HCT116 (cell line): ENCODE measurements at regions not wholly inside any gene's neighbourhood (a gene's known extent, or its start where the extent isn't known, plus 50 kb on each side); places are given as distances from the start of the nearest gene placed in this dataset.

Experiments used
- ATAC-seq: fragments of 200-7000 bp; cut with Tn5 transposase; 2 replicates; pipeline ENCODE4 v1.9.1; 2020; ENCODE audit warnings: mild to moderate bottlenecking, moderate library complexity
- BruUV-seq: library from RNA; stranded (reverse); fragments of 400-500 nt; replicated peaks from 2 replicates; lab custom pipeline; 2021; lab: Mats Ljungman, UMichigan
- CTCF ChIA-PET: fragments of 300-600 bp; sonication (Branson Sonifier 250); formaldehyde crosslinking; loops from one replicate; lab custom pipeline; 2021; ENCODE audit warnings: antibody characterized with exemption; lab: Charles Lee
- POLR2A ChIA-PET: fragments of 300-600, 350-600 bp; sonication (Branson Sonifier 250); formaldehyde crosslinking; loops from one replicate; lab custom pipeline; 2021; ENCODE audit warnings: antibody characterized with exemption; lab: Charles Lee
- RAD21 ChIA-PET, 2 experiments: fragments of 300-600 bp; sonication (Branson Sonifier 250); formaldehyde crosslinking; loops; one replicate each; lab custom pipeline; 2023; ENCODE audit warnings: low total read pairs in 2 of 2; ENCODE audit not compliant: uncharacterized antibody in 2 of 2, unreplicated experiment in 2 of 2, low non-redundant PET in 1 of 2; lab: Charles Lee
- DNase-seq: peaks from one replicate; pipeline ENCODE4 v3.0.0-alpha.2; 2010; ENCODE audit warnings: low read depth, low spot score
- H2AFZ ChIP-seq: fragments of 200-600 bp; shearing (Covaris generic), sonication (generic); 2 replicates; pipeline ENCODE4 v1.6.1; 2017; ENCODE audit warnings: low read depth, mixed run types, mixed read lengths, antibody characterized with exemption, low read length; ENCODE audit not compliant: poor library complexity, severe bottlenecking
- H3K27ac ChIP-seq: 2 replicates; pipeline ENCODE4 v1.5.1; 2012; ENCODE audit warnings: low read depth, low read length
- H3K27me3 ChIP-seq: fragments of 200-600 bp; sonication (generic); 2 replicates; pipeline ENCODE4 v1.6.1; 2016; ENCODE audit warnings: mixed run types, low read length, mixed read lengths; ENCODE audit not compliant: insufficient read depth
- H3K36me3 ChIP-seq, 2 experiments: fragments of 200-500 bp in 1 of 2; fragments of 200-600 bp in 1 of 2; sonication (Bioruptor generic) in 1 of 2; sonication (generic) in 1 of 2; 2 replicates each; pipeline versions ENCODE4 v1.5.1 to v1.6.1; 2014 to 2016; ENCODE audit warnings: low read length in 2 of 2, inconsistent platforms in 1 of 2, mixed read lengths in 1 of 2, mixed run types in 1 of 2; ENCODE audit not compliant: insufficient read depth in 2 of 2, control insufficient read depth in 1 of 2
- H3K4me1 ChIP-seq, 2 experiments: fragments of 200-600 bp in 1 of 2; sonication (generic) in 1 of 2; 2 replicates each; pipeline versions ENCODE4 v1.5.1 to v1.6.1; 2012 to 2017; ENCODE audit warnings: low read length in 2 of 2, inconsistent platforms in 1 of 2, mild to moderate bottlenecking in 1 of 2, mixed read lengths in 1 of 2, mixed run types in 1 of 2, moderate library complexity in 1 of 2; ENCODE audit not compliant: insufficient read depth in 2 of 2, control insufficient read depth in 1 of 2
- H3K4me2 ChIP-seq: fragments of 200-600 bp; sonication (generic); 2 replicates; pipeline ENCODE4 v1.6.1; 2017; ENCODE audit warnings: mixed run types, low read length, mixed read lengths
- H3K4me3 ChIP-seq, 2 experiments: fragments of 200-600 bp in 1 of 2; sonication (generic) in 1 of 2; replicated peaks in 1 of 2; 2 replicates each; pipeline ENCODE4 v1.5.1; 2011 to 2016; ENCODE audit warnings: low read length in 2 of 2, control low read depth in 1 of 2, low read depth in 1 of 2, mild to moderate bottlenecking in 1 of 2, mixed read lengths in 1 of 2, mixed run types in 1 of 2
- H3K79me2 ChIP-seq: fragments of 200-600 bp; sonication (generic); 2 replicates; pipeline ENCODE4 v1.6.1; 2017; ENCODE audit warnings: mild to moderate bottlenecking, mixed run types, low read length, moderate library complexity, mixed read lengths; ENCODE audit not compliant: insufficient read depth
- H3K9ac ChIP-seq: fragments of 200-600 bp; sonication (generic); 2 replicates; pipeline ENCODE4 v1.6.1; 2016; ENCODE audit warnings: low read length, mixed read lengths
- H3K9me2 ChIP-seq: fragments of 200-600 bp; sonication (generic), shearing (Covaris generic); 2 replicates; pipeline ENCODE4 v1.6.1; 2017; ENCODE audit warnings: mixed run types, mild to moderate bottlenecking, moderate library complexity; ENCODE audit not compliant: insufficient read depth
- H3K9me3 ChIP-seq, 2 experiments: fragments of 200-500 bp in 1 of 2; fragments of 200-600 bp in 1 of 2; sonication (Bioruptor generic) in 1 of 2; sonication (generic) in 1 of 2; 2 replicates each; pipeline ENCODE4 v1.6.1; 2014 to 2017; ENCODE audit warnings: low read length in 2 of 2, mixed read lengths in 2 of 2, inconsistent platforms in 1 of 2, low read depth in 1 of 2, mild to moderate bottlenecking in 1 of 2, mixed run types in 1 of 2, moderate library complexity in 1 of 2; ENCODE audit not compliant: control insufficient read depth in 1 of 2, insufficient read depth in 1 of 2
- H4K20me1 ChIP-seq: fragments of 200-600 bp; sonication (generic), shearing (Covaris generic); 2 replicates; pipeline ENCODE4 v1.6.1; 2017; ENCODE audit warnings: mixed run types, mild to moderate bottlenecking, moderate library complexity; ENCODE audit not compliant: insufficient read depth
- ATF3 ChIP-seq: IDR thresholded peaks from 2 replicates; pipeline ENCODE4 v1.6.1; 2012
- CBX3 ChIP-seq: IDR thresholded peaks from 2 replicates; pipeline ENCODE4 v1.6.1; 2012; ENCODE audit warnings: low read depth
- CEBPB ChIP-seq: IDR thresholded peaks from 2 replicates; pipeline ENCODE4 v1.6.1; 2012; ENCODE audit warnings: low read depth
- CTCF ChIP-seq, 3 experiments: fragments of 200-600 bp in 1 of 3; sonication (generic) in 1 of 3; IDR thresholded peaks in 2 of 3; conservative IDR thresholded peaks in 1 of 3; 2 replicates each; pipeline ENCODE4 v1.5.1; 2012 to 2017; ENCODE audit warnings: low read depth in 2 of 3, low read length in 2 of 3, antibody characterized with exemption in 1 of 3, borderline replicate concordance in 1 of 3, control low read depth in 1 of 3, mild to moderate bottlenecking in 1 of 3, mixed read lengths in 1 of 3, mixed run types in 1 of 3, moderate library complexity in 1 of 3; ENCODE audit not compliant: insufficient read depth in 1 of 3
- ELF1 ChIP-seq: IDR thresholded peaks from 2 replicates; pipeline ENCODE4 v1.6.1; 2012; ENCODE audit warnings: low read depth, borderline replicate concordance
- EZH2 ChIP-seq: fragments of 200-600 bp; sonication (generic); IDR thresholded peaks from 2 replicates; pipeline ENCODE4 v1.6.1; 2017; ENCODE audit warnings: antibody characterized with exemption, mixed run types
- EZH2phosphoT487 ChIP-seq: fragments of 200-600 bp; IDR thresholded peaks from 2 replicates; pipeline ENCODE4 v1.6.1; 2018; ENCODE audit warnings: antibody characterized with exemption, borderline replicate concordance
- FOSL1 ChIP-seq: IDR thresholded peaks from 2 replicates; pipeline ENCODE4 v1.6.1; 2012; ENCODE audit warnings: low read depth
- JUND ChIP-seq: IDR thresholded peaks from 2 replicates; pipeline ENCODE4 v1.6.1; 2012
- POLR2AphosphoS5 ChIP-seq: IDR thresholded peaks from 2 replicates; pipeline ENCODE4 v1.6.1; 2011; ENCODE audit warnings: mild to moderate bottlenecking, low read depth, low read length, moderate library complexity
- RAD21 ChIP-seq: IDR thresholded peaks from 2 replicates; pipeline ENCODE4 v1.6.1; 2012; ENCODE audit warnings: low read depth, mild to moderate bottlenecking
- REST ChIP-seq: IDR thresholded peaks from 2 replicates; pipeline ENCODE4 v1.6.1; 2012; ENCODE audit warnings: low read depth
- SP1 ChIP-seq: IDR thresholded peaks from 2 replicates; pipeline ENCODE4 v1.6.1; 2012; ENCODE audit warnings: low read depth
- SRF ChIP-seq: IDR thresholded peaks from 2 replicates; pipeline ENCODE4 v1.6.1; 2012; ENCODE audit warnings: low read depth
- YY1 ChIP-seq: IDR thresholded peaks from 2 replicates; pipeline ENCODE4 v1.6.1; 2011; ENCODE audit warnings: low read length, low read depth, moderate library complexity, mild to moderate bottlenecking; ENCODE audit not compliant: insufficient replicate concordance; ENCODE audit errors: extremely low read depth
- ZBTB33 ChIP-seq: IDR thresholded peaks from 2 replicates; pipeline ENCODE4 v1.6.1; 2011; ENCODE audit warnings: mild to moderate bottlenecking, low read length, moderate library complexity; ENCODE audit not compliant: insufficient replicate concordance; ENCODE audit errors: extremely low read depth
- ZNF274 ChIP-seq: fragments of 200-500 bp; sonication (Bioruptor generic); IDR thresholded peaks from 2 replicates; pipeline ENCODE4 v1.6.1; 2014; ENCODE audit warnings: mild to moderate bottlenecking, low read depth, low read length, inconsistent platforms
- intact Hi-C: fragments of 100-400 bp; cut with micrococcal nuclease; formaldehyde crosslinking; loops from 2 replicates; pipeline ENCODE4 v1.10.0; 2022

GRCh38 chr4:138078751-138079520, 163.2 kb downstream of the SLC7A11 start:
- CTCF ChIA-PET = no interaction called here
- no TSS peak for BruUV-seq

More at GRCh38 chr4:138078751-138079520, 163.2 kb downstream of the SLC7A11 start:
- Histone ChIP-seq H3K4me2 (no peak overlapping the region), H3K27me3 (no peaks in the 10 kb centered on the region), H3K9ac (no peak overlapping the region), H3K79me2 (no peaks in the 10 kb centered on the region), H3K4me3 (no peak overlapping the region), H4K20me1 (no peaks in the 10 kb centered on the region), H3K36me3 (no peaks in the 10 kb centered on the region), H3K4me1 (no peaks in the 10 kb centered on the region), H3K27ac (no peak overlapping the region), H2AFZ (no peak overlapping the region), H3K9me2 (no peaks in the 10 kb centered on the region), H3K9me3 (no peaks in the 10 kb centered on the region)
- ATAC-seq (no peak), DNase-seq (no peak)
- ChIA-PET RAD21 (no interaction called here), POLR2A (interaction anchor here (0.6 kb wide), 1 partner anchor 17 kb away, joined by 3 read pairs; no protein-coding TSS in a partner anchor)
- intact Hi-C loops = no loop called here
- TF ChIP-seq FOSL1 = no peak
- TF ChIP-seq ZNF274 = no peak
- no peak for TF ChIP-seq ELF1
- TF ChIP-seq ATF3 = no peak
- TF ChIP-seq RAD21 = no peak
- TF ChIP-seq CBX3 = no peak
- TF ChIP-seq YY1 = no peak
- no peak for TF ChIP-seq SRF
- no peak for TF ChIP-seq ZBTB33
- TF ChIP-seq POLR2AphosphoS5 = no peak
- TF ChIP-seq EZH2 = no peak
- no peak for TF ChIP-seq CEBPB
- TF ChIP-seq EZH2phosphoT487 = no peak
- no peak for TF ChIP-seq CTCF (IDR thresholded peaks at IDR 0.05 in 2 of 3, conservative IDR thresholded peaks at IDR 0.05 in 1 of 3; ENCODE audit: borderline replicate concordance in 1 of 3, insufficient read depth in 1 of 3, low read depth in 2 of 3, low read length in 2 of 3)
- TF ChIP-seq REST = no peak
- TF ChIP-seq SP1 = no peak
- TF ChIP-seq JUND = no peak
